ENCODE measurements at regions not wholly inside any gene's neighbourhood (a gene's known extent, or its start where the extent isn't known, plus 50 kb on each side); places are given as distances from the start of the nearest gene placed in this dataset.

GRCh38 chr5:166994226-166994625, 1297.2 kb upstream of the WWC1 start:
- TF ChIP-seq, protein P1, sequence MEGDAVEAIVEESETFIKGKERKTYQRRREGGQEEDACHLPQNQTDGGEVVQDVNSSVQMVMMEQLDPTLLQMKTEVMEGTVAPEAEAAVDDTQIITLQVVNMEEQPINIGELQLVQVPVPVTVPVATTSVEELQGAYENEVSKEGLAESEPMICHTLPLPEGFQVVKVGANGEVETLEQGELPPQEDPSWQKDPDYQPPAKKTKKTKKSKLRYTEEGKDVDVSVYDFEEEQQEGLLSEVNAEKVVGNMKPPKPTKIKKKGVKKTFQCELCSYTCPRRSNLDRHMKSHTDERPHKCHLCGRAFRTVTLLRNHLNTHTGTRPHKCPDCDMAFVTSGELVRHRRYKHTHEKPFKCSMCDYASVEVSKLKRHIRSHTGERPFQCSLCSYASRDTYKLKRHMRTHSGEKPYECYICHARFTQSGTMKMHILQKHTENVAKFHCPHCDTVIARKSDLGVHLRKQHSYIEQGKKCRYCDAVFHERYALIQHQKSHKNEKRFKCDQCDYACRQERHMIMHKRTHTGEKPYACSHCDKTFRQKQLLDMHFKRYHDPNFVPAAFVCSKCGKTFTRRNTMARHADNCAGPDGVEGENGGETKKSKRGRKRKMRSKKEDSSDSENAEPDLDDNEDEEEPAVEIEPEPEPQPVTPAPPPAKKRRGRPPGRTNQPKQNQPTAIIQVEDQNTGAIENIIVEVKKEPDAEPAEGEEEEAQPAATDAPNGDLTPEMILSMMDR (IDR thresholded peaks at IDR 0.05; ENCODE audit: insufficient read depth, low read length, poor library complexity, severe bottlenecking) = no peak
- no peak for TF ChIP-seq EZH2phosphoT487 (conservative IDR thresholded peaks at IDR 0.05; ENCODE audit: low read length)

Measured in SU-DHL-6 (cell line).